ENCODE measurements at regions not wholly inside any gene's neighbourhood (a gene's known extent, or its start where the extent isn't known, plus 50 kb on each side); places are given as distances from the start of the nearest gene placed in this dataset.
"Not testable (repeated sequence)": the region's sequence is repeated elsewhere in the genome, so short reads cannot be mapped to it uniquely, and the experiment has no call there.

- H2BK15ac ChIP-seq (ENCODE audit: low read depth, low read length), result no peak overlapping the region
- no peak for DNase-seq
- TF ChIP-seq CTCF (conservative IDR thresholded peaks at IDR 0.05), result no peak
- no peak overlapping the region for H3T11ph ChIP-seq (ENCODE audit: low read length)
- no peaks in the 10 kb centered on the region for H3K23me2 ChIP-seq (ENCODE audit: insufficient read length, low read depth, low read length, poor library complexity, severe bottlenecking)
- no peaks in the 10 kb centered on the region for H3K4me1 ChIP-seq (ENCODE audit: insufficient read depth, low read length)
- H3K27ac Mint-ChIP-seq, result no peak overlapping the region
- H3K27me3 ChIP-seq (ENCODE audit: insufficient read depth, low read length), result no peaks in the 10 kb centered on the region
- no peak overlapping the region for H2BK12ac ChIP-seq (ENCODE audit: insufficient read length, low read depth, low read length)
- H2AFZ ChIP-seq (ENCODE audit: low read length), result no peak overlapping the region
- H4K91ac ChIP-seq (ENCODE audit: insufficient read length, low read depth, low read length), result no peak overlapping the region
- H3K18ac ChIP-seq (ENCODE audit: insufficient read length, low read depth, low read length), result no peak overlapping the region
- WGBS (ENCODE audit: extremely low coverage, insufficient read length, low lambda C conversion rate), result no CpG with 5 or more reads among the region's 1 CpG
- no peak overlapping the region for H3K27ac ChIP-seq (ENCODE audit: insufficient read length, low read depth, low read length)
- H2BK20ac ChIP-seq (ENCODE audit: low read depth, low read length, poor library complexity, severe bottlenecking), result no peak overlapping the region
- no peak overlapping the region for H2BK120ac ChIP-seq (ENCODE audit: low read depth, low read length, poor library complexity, severe bottlenecking)
- H3K23ac ChIP-seq (ENCODE audit: insufficient read length, low read depth, low read length), result no peak overlapping the region
- H2AK5ac ChIP-seq (ENCODE audit: insufficient read length, low read length), result no peak overlapping the region
- peaks cover 5% of the 10 kb centered on the region for H3K9me3 ChIP-seq (ENCODE audit: control insufficient read depth, low read depth, low read length)
- no peak overlapping the region for H2BK5ac ChIP-seq (ENCODE audit: insufficient read length, low read length)
- H3K9me3 Mint-ChIP-seq, result peaks cover 24 to 25% of the 10 kb centered on the region in 2 experiments
- no peaks in the 10 kb centered on the region for H3K79me1 ChIP-seq (ENCODE audit: insufficient read depth, low read depth, low read length, poor library complexity, severe bottlenecking)
- H3K9ac ChIP-seq (ENCODE audit: extremely low read depth, insufficient read length, low read length), result no peak overlapping the region
- no peak overlapping the region for H3K4me2 ChIP-seq (ENCODE audit: insufficient read depth, insufficient read length, low read length)
- no peaks in the 10 kb centered on the region for H3K27me3 Mint-ChIP-seq (ENCODE audit: low read depth)
- peaks cover 9 to 22% (median 12%) of the 10 kb centered on the region in 3 experiments for H3K36me3 Mint-ChIP-seq (ENCODE audit: insufficient read depth in 1 of 3, low read depth in 3 of 3)
- no peak overlapping the region for H4K8ac ChIP-seq (replicated peaks; ENCODE audit: insufficient read length, low read depth, low read length)
- no peaks in the 10 kb centered on the region for H3K4me1 Mint-ChIP-seq
- H3K4me3 Mint-ChIP-seq, result no peak overlapping the region
- H4K5ac ChIP-seq (ENCODE audit: insufficient read length, low read depth, low read length), result no peak overlapping the region
- no peak overlapping the region for H3K14ac ChIP-seq (ENCODE audit: insufficient read depth, low read length)
- no peak overlapping the region for H3K4ac ChIP-seq (ENCODE audit: low read depth, low read length)
- H3K56ac ChIP-seq (ENCODE audit: insufficient read length, low read depth, low read length), result no peak overlapping the region
- H3K79me2 ChIP-seq (ENCODE audit: insufficient read depth, low read length), result no peaks in the 10 kb centered on the region
- no peaks in the 10 kb centered on the region for H4K20me1 ChIP-seq (ENCODE audit: control insufficient read depth, insufficient read depth, insufficient read length)
Measured at GRCh38 chr12:126982707-126983106, 1284.3 kb upstream of the TMEM132C start.

DNA sequence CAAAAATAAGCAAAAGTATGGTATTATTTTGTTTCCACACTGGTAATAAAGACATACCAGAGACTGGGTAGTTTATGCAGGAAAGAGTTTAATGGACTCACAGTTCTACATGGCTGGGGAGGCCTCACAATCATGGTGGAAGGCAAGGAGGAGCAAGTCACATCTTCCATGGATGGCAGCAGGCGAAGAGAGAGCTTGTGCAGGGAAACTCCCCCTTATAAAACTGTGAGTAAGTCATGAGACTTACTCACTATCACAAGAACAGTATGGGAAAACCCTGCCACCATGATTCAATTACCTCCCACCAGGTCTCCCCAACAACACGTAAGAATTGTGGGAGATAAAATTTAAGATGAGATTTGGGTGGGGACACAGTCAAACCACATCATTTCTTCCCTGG lies 1283.2 kb upstream of the TMEM132C start:
- H3K27ac Mint-ChIP-seq, result not testable (repeated sequence)

More for the DNA sequence above, 1283.2 kb upstream of the TMEM132C start:
- peaks cover 9 to 22% (median 12%) of the 10 kb centered on the region in 3 experiments for H3K36me3 Mint-ChIP-seq (ENCODE audit: insufficient read depth in 1 of 3, low read depth in 3 of 3)
- H3K18ac ChIP-seq (ENCODE audit: insufficient read length, low read depth, low read length); H3K9ac ChIP-seq (ENCODE audit: extremely low read depth, insufficient read length, low read length); H3K4me1 ChIP-seq (ENCODE audit: insufficient read depth, low read length); H3K4me2 ChIP-seq (ENCODE audit: insufficient read depth, insufficient read length, low read length); H3K56ac ChIP-seq (ENCODE audit: insufficient read length, low read depth, low read length); H4K91ac ChIP-seq (ENCODE audit: insufficient read length, low read depth, low read length); DNase-seq; H3K14ac ChIP-seq (ENCODE audit: insufficient read depth, low read length); H2BK120ac ChIP-seq (ENCODE audit: low read depth, low read length, poor library complexity, severe bottlenecking); H3K79me2 ChIP-seq (ENCODE audit: insufficient read depth, low read length); H3K27me3 ChIP-seq (ENCODE audit: insufficient read depth, low read length); H2BK12ac ChIP-seq (ENCODE audit: insufficient read length, low read depth, low read length); H4K8ac ChIP-seq (replicated peaks; ENCODE audit: insufficient read length, low read depth, low read length); H2AK5ac ChIP-seq (ENCODE audit: insufficient read length, low read length); H2BK20ac ChIP-seq (ENCODE audit: low read depth, low read length, poor library complexity, severe bottlenecking); H2BK15ac ChIP-seq (ENCODE audit: low read depth, low read length); H2BK5ac ChIP-seq (ENCODE audit: insufficient read length, low read length); H3K27me3 Mint-ChIP-seq (ENCODE audit: low read depth); H4K20me1 ChIP-seq (ENCODE audit: control insufficient read depth, insufficient read depth, insufficient read length); H3K4me3 Mint-ChIP-seq; H3K23ac ChIP-seq (ENCODE audit: insufficient read length, low read depth, low read length); H2AFZ ChIP-seq (ENCODE audit: low read length); H3K23me2 ChIP-seq (ENCODE audit: insufficient read length, low read depth, low read length, poor library complexity, severe bottlenecking); H3K27ac ChIP-seq (ENCODE audit: insufficient read length, low read depth, low read length); H3K4ac ChIP-seq (ENCODE audit: low read depth, low read length); H3T11ph ChIP-seq (ENCODE audit: low read length); H3K79me1 ChIP-seq (ENCODE audit: insufficient read depth, low read depth, low read length, poor library complexity, severe bottlenecking); H3K4me1 Mint-ChIP-seq; H4K5ac ChIP-seq (ENCODE audit: insufficient read length, low read depth, low read length); H3K9me3 ChIP-seq (ENCODE audit: control insufficient read depth, low read depth, low read length): not testable (repeated sequence)
- peaks cover 24 to 25% of the 10 kb centered on the region in 2 experiments for H3K9me3 Mint-ChIP-seq
- WGBS (ENCODE audit: extremely low coverage, insufficient read length, low lambda C conversion rate), result no CpG with 5 or more reads among the region's 2 CpGs

Measured in H9 (cell line).